ENCODE measurements at regions not wholly inside any gene's neighbourhood (a gene's known extent, or its start where the extent isn't known, plus 50 kb on each side); places are given as distances from the start of the nearest gene placed in this dataset.

GRCh38 chr5:93096561-93096960 is 484.5 kb downstream of the NR2F1-AS1 start:
- DNase-seq: no peak

- no peak for DNase-seq
Measured at GRCh38 chr5:93092349-93093105, 488.5 kb downstream of the NR2F1-AS1 start.

- no peak for DNase-seq
Measured at GRCh38 chr5:93090698-93091097, 490.3 kb downstream of the NR2F1-AS1 start.

DNA sequence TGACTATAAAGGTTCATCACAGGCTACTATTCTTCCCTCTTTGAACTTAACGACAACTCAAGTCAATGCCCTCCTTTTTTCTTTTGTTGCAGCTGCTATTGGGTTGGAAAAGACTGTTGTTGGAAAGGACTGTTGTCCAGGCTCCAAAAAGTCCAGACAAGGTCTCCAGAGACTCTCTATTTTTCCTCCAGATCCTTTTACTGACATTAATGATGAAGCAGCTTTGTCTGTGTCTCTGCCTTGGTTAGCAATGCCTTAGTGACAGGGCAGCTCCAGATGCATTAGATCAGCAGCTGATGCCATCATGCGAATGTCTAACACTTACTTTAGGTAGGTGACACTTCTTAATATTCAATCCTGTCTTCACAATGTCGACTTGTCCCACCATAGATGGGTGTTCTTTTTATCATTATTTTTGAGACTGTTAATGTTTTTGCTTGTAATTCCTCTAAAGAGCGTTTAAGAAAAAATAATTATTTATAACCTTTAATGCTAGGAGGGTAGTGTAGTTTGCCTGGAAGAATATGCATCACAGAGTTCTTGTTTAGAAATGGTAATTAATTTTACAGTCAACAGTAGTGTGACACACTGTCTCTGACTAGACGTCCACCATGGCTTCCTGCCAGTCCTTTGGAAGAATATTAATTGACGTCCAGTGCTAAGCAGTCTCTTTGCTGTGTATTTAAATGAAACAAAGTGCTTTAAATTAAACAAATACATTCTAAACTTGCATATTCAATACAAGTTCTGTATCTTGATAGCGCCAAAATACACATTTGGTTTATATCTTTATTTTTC is 492.2 kb downstream of the NR2F1-AS1 start:
- no peak for DNase-seq

DNA sequence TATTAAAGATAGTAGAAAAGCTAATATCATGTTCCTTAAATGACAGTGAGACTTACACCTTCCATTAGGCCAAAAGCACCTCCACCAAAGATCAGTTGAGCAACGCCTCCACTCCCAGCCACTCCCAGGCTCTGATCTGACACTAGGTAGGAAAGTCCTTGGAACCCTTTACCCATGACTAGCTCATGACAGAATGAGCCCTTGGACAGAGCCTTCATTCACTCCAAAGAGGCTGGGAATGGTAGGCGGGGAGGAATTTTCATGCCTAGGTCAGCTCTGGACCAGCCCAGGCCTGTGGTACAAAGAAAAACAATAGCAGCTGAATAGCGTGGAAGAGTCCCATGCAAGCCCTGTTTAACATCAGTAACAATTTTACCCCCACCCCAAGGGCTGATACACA is 493.7 kb downstream of the NR2F1-AS1 start:
- no peak for DNase-seq

DNA sequence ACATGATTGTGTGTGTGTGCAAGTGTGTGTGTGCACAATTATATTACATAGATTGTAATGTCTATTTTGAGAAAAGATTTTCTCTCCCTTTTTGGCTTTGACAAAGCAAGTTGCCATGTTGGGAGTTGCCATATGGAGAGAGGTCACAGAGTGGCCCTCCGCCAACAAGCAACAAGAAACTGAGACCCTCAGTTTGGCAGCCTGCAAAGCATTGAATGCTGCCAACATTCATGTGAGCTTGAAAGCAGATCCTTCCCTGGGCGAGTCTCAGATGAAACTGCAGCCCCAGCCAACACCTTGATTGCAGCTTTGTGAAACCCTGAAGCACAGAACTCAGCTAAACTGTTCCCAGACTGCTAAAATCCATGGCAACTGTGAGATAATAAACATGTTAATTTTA is 498.0 kb downstream of the NR2F1-AS1 start:
- no peak for DNase-seq

- no peak for DNase-seq
Measured at GRCh38 chr5:93079046-93079445, 502.0 kb downstream of the NR2F1-AS1 start.

DNA sequence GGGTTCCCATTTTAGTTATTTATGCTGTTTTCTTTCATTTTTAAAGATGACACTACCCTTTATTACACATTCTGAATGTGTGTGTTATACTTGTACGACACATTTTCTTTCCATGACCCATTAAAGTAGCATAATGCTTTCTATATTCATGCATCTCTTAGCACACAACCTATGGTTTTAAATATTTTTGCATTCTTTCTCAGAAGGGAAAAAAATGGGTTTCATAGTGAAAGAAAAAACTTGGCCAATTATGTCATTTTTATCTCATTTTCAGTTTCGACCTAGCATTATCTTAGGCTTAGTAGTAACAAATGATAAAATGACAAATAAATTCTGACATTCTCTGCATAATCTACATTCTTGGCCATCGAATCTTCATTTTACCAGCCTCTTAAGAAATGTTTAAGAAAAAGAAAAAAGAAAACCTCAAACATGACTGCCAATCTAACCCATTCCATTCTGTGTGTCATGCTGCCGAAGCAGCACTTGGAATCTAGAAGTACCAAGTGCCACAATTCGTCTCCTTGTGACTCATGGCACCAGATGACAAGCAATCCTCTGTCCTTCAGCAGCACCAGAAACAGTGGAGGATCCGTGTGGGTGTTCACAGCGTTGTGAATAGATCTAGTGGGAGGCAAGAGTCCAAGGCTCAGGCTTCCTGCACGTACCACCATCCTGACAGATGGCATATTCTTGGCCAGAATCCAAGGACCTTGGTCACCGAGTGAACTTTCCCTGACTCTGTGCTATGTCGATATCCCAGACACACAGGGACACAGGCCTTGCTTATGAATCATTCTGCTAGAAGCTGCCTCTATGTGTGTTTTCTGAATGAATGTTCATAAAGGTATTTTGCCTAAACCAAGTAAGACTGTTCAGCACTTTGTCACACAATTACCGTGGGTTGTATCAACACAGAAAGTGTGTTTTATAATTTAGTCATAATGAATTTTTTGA is 502.7 kb downstream of the NR2F1-AS1 start:
- DNase-seq: no peak

- DNase-seq: no peak
Measured at GRCh38 chr5:93076566-93076965, 504.5 kb downstream of the NR2F1-AS1 start.

GRCh38 chr5:93076096-93076495 is 504.9 kb downstream of the NR2F1-AS1 start:
- no peak for DNase-seq

GRCh38 chr5:93073547-93073946 is 507.5 kb downstream of the NR2F1-AS1 start:
- no peak for DNase-seq

- no peak for DNase-seq
Measured at GRCh38 chr5:93072831-93073459, 508.1 kb downstream of the NR2F1-AS1 start.

- DNase-seq: no peak
Measured at GRCh38 chr5:93071710-93072109, 509.3 kb downstream of the NR2F1-AS1 start.

DNA sequence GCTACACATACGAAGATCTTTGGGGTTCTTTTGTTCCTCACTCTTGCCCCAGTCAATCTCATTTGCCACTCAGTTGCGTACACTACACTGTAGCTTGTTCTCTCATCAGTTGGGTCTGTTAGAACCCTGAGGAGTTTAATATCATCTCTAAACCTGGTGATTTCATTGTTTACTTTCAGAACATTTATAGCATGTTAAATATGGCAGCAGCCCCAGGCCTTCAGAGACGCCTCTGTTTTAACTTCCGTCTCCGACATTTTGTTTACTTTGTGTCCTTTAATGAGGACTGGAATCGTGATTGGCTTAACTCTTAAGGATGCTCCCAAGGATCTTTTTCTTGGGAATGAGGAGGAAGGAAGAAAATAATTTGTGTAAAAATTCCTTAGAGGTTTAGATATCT is 510.1 kb downstream of the NR2F1-AS1 start:
- no peak for DNase-seq

DNA sequence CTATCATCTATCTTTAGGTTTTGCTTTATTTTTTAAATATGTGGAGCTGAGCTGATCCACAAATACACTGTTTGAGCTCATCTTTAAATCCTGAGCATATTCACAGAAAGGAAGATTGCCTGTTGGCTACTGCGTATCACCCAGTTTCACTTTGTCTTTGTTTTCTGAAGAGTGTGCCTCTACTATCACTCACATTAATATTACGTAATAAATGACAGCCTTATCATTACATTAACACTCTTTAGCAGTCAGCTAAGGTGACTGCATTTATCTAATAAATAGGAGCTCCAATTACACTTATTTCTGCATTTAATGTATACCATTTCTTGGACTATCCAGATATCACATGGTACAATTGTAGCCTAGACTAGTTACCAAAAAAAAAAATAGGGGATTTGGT is 511.7 kb downstream of the NR2F1-AS1 start:
- no peak for DNase-seq

- DNase-seq: no peak
Measured at GRCh38 chr5:93062548-93062947, 518.5 kb downstream of the NR2F1-AS1 start.

- no peak for DNase-seq
Measured at GRCh38 chr5:93058309-93058708, 522.7 kb downstream of the NR2F1-AS1 start.

DNA sequence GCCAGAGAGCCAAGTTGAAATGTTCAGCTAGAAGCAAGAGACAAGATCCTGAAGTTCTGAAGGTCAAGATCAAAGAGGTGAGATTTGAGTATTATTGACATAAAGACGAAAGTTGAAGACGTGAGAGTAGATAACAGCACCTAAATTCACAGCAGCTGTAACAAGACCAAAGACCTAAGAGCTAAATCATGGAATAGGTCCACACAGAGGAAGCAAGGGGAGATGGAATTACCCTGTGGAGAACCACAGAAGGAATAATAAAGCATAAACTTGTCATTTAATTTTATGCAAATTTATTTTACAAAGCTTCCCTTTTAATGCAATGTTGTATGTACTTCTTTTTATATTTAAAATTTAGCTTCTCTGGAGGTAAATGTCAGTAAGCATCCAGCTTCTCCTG is 523.7 kb downstream of the NR2F1-AS1 start:
- no peak for DNase-seq

DNA sequence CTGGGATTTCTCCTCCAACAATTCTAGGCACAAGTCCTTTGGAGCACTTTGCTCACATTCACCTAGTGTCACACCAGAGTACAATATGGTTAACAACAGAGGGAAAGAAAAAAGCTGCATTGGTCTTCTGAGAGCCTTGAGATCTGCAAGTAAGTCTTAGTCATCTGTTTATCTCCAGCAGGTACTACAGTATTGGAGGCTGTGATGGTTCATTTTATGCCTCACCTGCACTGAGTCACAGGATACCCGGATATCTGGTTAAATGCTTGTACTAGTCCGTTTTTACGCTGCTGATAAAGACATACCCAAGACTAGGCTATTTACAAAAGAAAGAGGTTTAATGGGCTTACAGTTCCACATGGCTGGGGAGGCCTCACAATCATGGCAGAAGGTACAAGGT is 525.0 kb downstream of the NR2F1-AS1 start:
- DNase-seq: no peak

DNA sequence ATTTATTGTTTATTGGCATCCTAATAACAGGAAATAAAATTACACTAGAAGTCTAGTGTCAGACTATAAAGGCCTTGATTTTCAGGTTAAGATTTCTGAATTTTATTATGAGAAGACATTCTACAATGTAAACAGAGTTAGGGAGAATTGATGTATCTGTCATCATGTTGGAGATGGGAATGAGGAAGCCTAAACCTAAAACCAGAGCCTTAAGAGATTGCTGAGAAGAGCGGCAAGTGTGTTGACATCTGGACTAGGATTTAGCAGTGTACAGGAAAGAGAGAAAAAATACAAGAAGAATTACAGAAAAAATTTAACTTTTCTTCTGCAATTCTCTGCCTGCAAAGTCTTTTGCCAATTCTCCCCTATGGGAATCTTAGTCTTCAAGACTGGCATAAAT is 525.5 kb downstream of the NR2F1-AS1 start:
- no peak for DNase-seq

- DNase-seq: no peak
Measured at GRCh38 chr5:93054424-93055163, 526.4 kb downstream of the NR2F1-AS1 start.

GRCh38 chr5:93053825-93054224 is 527.2 kb downstream of the NR2F1-AS1 start:
- no peak for DNase-seq
